GM19240 (cell line): ENCODE measurements at regions not wholly inside any gene's neighbourhood (a gene's known extent, or its start where the extent isn't known, plus 50 kb on each side); places are given as distances from the start of the nearest gene placed in this dataset.

ENCODE experiments used
- DNase-seq: peaks from one replicate; pipeline ENCODE4 v3.0.0; 2011; ENCODE audit warnings: low spot score; ENCODE audit not compliant: insufficient read length

DNA sequence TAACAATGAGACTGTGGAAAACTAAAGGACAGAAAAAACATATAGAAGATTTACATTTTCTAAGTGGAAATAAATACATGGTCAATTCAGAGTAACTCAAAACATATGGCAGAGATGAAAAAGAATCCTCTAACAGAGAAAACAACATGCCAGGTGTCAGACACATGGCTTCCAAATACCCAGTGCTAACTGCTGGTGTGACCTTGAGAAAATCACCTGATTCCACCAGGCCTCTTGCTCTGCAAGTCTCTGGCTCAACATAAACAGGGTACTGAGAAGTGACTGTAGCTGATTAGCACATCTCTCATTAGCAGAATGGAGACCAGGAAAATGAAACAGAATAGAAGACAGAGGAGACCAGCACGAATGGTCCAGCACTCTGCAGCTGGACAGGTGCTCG lies 210.8 kb downstream of the HNMT start:
- no peak for DNase-seq

GRCh38 chr2:138176862-138177439 lies 212.7 kb downstream of the HNMT start:
- DNase-seq: no peak

DNA sequence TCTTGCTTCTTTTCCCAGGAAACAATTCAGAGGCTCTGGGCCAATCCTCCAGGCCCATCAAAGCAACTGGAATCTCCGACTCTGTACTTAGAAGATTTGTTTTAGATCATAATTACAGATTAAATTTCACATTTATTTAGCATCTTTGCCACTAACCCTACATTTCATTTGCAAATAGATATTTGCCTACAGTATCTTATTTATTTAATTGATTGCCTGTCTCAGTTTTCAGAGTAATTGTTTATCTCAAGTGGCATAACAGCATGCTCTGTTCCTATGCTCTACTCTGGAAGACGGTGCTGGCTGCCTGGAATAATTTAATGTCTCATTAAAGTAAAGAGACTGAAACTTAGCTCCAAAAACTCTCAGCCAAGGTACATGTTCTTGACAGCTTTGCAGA lies 213.4 kb downstream of the HNMT start:
- DNase-seq: no peak

- no peak for DNase-seq
Measured at GRCh38 chr2:138180692-138181386, 216.6 kb downstream of the HNMT start.

- DNase-seq: no peak
Measured at GRCh38 chr2:138182250-138182936, 218.1 kb downstream of the HNMT start.

GRCh38 chr2:138182937-138183312 lies 218.7 kb downstream of the HNMT start:
- DNase-seq: no peak

GRCh38 chr2:138183705-138184104 lies 219.4 kb downstream of the HNMT start:
- DNase-seq: no peak

DNA sequence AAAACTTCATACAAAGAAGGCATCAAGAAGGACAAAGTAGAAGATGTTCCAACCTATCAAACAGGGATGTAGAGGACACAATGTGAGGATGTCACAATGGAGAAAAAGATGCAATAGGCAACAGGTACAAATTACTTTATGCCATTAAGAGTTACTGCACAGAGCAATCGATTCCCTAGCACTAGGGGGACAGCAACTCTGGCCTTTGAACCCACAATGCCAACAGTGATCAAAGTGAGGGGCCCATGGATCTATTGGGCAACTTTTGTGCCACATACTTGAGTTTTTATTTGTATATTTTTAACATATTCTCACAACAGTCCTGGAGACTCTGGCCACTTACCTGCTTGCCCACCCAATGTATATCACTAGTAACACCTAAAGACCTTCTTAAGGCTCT lies 220.2 kb downstream of the HNMT start:
- no peak for DNase-seq

DNA sequence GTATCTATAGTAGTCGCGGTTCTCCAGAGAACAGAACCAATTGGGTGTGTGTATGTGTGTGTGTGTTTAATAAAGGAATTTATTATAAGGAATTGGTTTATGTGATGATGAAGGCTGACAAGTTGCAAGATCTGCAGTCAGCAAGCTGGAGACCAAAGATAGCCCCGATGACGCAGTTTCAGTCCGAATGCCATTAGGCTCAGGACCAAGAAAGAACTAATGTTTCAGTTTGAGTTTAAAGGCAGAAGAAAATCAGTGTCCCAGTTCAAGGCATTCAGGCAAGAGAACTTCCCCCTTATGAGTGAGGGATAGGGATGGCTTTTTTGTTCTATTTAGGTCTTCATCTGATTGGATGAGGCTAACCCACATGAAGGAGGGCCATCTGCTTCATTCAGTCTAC lies 221.6 kb downstream of the HNMT start:
- DNase-seq: no peak

- no peak for DNase-seq
Measured at GRCh38 chr2:138187221-138187620, 222.9 kb downstream of the HNMT start.

DNA sequence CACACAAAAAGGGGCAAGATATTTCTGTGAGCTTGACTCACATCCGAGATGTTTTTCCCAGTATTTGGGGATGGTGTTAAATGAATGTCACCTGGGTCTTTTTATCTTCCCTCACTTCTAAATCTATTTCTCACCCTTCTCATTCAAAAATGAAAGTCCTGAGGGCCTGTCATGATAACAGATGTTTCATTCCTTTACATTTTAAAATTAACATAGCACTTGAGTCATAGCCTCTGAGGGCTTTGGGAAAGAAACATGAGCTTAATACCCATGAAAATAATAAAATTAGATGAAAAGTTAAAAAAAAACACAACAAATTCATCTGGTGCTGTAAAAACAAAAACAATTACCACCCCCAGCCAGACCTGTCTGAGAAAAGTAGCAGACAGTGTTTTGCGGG lies 226.7 kb downstream of the HNMT start:
- DNase-seq: no peak

DNA sequence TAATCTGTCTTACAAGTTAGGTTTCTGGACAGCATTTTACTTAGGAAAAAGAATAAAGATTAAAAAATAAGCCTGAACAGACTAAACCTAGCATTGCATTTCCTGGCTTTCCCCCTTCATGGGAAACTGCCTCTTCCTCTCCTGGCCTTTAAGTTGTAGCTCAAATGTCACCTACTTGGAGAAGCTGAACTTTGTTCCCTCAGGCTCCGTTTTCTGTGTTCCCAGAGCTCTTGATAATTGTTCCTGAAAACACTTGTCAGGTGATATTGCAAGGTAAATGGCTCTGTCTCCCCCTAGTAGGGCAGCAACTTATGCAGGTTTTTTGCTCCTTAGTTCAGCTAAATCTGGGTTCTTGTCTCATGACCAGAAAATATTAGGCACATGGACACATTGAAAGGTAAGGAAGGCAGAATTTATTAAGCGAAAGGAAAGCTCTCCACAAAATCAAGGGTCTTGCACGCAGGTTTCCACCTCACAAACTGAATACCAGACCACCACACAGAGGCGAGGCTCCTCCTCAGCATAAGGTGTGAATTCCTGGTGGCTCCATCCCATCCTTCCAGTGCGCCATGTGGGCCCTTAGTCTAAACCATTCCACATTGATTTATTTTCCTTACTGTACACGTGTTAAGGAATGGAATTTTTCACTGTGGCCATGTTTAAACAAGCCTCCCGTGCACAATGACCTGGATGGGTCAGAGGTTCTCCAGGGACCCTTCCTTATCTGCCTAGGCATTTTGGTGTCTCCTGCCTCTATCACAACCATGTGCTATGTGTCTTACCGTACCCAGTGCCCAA lies 229.3 kb downstream of the HNMT start:
- DNase-seq: no peak

GRCh38 chr2:138201286-138201685 lies 237.0 kb downstream of the HNMT start:
- DNase-seq: no peak

- no peak for DNase-seq
Measured at GRCh38 chr2:138202762-138203161, 238.5 kb downstream of the HNMT start.

GRCh38 chr2:138205281-138205680 lies 241.0 kb downstream of the HNMT start:
- DNase-seq: no peak

GRCh38 chr2:138207074-138207930 lies 243.0 kb downstream of the HNMT start:
- DNase-seq: no peak

DNA sequence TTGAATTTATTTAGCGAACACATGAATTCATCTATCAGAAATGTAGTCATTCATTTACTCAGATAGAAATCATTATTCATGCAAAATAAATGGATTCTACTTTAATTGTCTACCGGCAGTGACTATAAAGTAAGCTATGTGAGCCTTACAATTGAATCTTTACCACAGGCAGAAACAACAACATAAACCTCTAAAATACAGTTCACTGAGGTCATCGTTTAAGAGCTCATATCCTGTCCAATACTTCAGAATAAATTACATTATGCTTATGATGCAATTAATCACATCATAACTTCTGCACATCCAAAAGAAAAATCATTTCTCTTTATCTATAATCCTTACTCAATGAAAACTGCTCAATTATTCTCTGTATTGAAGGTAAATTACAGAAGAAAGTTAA lies 244.7 kb downstream of the HNMT start:
- DNase-seq: no peak

- DNase-seq: no peak
Measured at GRCh38 chr2:138210487-138210886, 246.2 kb downstream of the HNMT start.

- DNase-seq: no peak
Measured at GRCh38 chr2:138212434-138212833, 248.2 kb downstream of the HNMT start.

DNA sequence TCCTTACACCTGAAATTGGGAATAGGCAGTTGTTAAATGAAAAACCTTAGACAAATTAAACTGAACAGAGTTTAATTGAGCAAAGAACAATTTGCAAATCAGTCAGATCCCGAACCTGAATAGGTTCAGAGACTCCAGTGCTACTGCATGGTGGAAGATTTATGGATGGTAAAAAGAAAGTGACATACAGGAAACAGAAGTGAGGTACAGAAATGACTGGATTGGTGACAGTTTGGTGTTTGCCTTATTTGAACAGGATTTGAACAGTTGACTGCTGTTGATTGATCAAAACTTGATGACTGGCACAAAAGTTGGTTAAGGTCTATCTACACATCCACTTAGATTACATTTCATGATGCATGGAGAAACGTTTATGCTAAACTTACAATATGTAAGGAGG lies 248.8 kb downstream of the HNMT start:
- no peak for DNase-seq

GRCh38 chr2:138213624-138214023 lies 249.4 kb downstream of the HNMT start:
- no peak for DNase-seq
